ENCODE measurements at regions not wholly inside any gene's neighbourhood (a gene's known extent, or its start where the extent isn't known, plus 50 kb on each side); places are given as distances from the start of the nearest gene placed in this dataset.

GRCh38 chr16:35410438-35410837 is 1951.0 kb downstream of the TP53TG3F start:
- TF ChIP-seq SPI1 (IDR thresholded peaks at IDR 0.05; ENCODE audit: borderline replicate concordance, low read depth), result no peak
- TF ChIP-seq, protein P1, sequence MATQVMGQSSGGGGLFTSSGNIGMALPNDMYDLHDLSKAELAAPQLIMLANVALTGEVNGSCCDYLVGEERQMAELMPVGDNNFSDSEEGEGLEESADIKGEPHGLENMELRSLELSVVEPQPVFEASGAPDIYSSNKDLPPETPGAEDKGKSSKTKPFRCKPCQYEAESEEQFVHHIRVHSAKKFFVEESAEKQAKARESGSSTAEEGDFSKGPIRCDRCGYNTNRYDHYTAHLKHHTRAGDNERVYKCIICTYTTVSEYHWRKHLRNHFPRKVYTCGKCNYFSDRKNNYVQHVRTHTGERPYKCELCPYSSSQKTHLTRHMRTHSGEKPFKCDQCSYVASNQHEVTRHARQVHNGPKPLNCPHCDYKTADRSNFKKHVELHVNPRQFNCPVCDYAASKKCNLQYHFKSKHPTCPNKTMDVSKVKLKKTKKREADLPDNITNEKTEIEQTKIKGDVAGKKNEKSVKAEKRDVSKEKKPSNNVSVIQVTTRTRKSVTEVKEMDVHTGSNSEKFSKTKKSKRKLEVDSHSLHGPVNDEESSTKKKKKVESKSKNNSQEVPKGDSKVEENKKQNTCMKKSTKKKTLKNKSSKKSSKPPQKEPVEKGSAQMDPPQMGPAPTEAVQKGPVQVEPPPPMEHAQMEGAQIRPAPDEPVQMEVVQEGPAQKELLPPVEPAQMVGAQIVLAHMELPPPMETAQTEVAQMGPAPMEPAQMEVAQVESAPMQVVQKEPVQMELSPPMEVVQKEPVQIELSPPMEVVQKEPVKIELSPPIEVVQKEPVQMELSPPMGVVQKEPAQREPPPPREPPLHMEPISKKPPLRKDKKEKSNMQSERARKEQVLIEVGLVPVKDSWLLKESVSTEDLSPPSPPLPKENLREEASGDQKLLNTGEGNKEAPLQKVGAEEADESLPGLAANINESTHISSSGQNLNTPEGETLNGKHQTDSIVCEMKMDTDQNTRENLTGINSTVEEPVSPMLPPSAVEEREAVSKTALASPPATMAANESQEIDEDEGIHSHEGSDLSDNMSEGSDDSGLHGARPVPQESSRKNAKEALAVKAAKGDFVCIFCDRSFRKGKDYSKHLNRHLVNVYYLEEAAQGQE (IDR thresholded peaks at IDR 0.05; ENCODE audit: insufficient replicate concordance, low read depth), result no peak
- no peak for TF ChIP-seq CTCF (IDR thresholded peaks at IDR 0.05; ENCODE audit: insufficient read depth, low read length)
- TF ChIP-seq GABPA (IDR thresholded peaks at IDR 0.05; ENCODE audit: low read depth), result no peak
- TF ChIP-seq POLR2AphosphoS5 (IDR thresholded peaks at IDR 0.05; ENCODE audit: low read depth), result no peak
- Histone ChIP-seq H3K4me3 (replicated peaks; ENCODE audit: insufficient read depth, low read length) (no peak overlapping the region), H3K27me3 (ENCODE audit: insufficient read depth, poor library complexity, severe bottlenecking) (no peaks in the 10 kb centered on the region), H3K27ac (replicated peaks) (no peak overlapping the region)
- no peak for DNase-seq (ENCODE audit: low read depth in 1 of 2, low spot score in 1 of 2)

GRCh38 chr16:35411156-35411555 is 1951.7 kb downstream of the TP53TG3F start:
- H3K27me3 ChIP-seq (ENCODE audit: insufficient read depth, poor library complexity, severe bottlenecking), result no peaks in the 10 kb centered on the region
- H3K4me3 ChIP-seq (replicated peaks; ENCODE audit: insufficient read depth, low read length), result no peak overlapping the region
- H3K27ac ChIP-seq (replicated peaks), result no peak overlapping the region
- no peak for TF ChIP-seq CTCF (IDR thresholded peaks at IDR 0.05; ENCODE audit: insufficient read depth, low read length)
- no peak for TF ChIP-seq SPI1 (IDR thresholded peaks at IDR 0.05; ENCODE audit: borderline replicate concordance, low read depth)
- TF ChIP-seq, protein P1 (IDR thresholded peaks at IDR 0.05; ENCODE audit: insufficient replicate concordance, low read depth), result no peak
- TF ChIP-seq POLR2AphosphoS5 (IDR thresholded peaks at IDR 0.05; ENCODE audit: low read depth), result no peak
- TF ChIP-seq GABPA (IDR thresholded peaks at IDR 0.05; ENCODE audit: low read depth), result no peak
- no peak for DNase-seq (ENCODE audit: low read depth in 1 of 2, low spot score in 1 of 2)

DNA sequence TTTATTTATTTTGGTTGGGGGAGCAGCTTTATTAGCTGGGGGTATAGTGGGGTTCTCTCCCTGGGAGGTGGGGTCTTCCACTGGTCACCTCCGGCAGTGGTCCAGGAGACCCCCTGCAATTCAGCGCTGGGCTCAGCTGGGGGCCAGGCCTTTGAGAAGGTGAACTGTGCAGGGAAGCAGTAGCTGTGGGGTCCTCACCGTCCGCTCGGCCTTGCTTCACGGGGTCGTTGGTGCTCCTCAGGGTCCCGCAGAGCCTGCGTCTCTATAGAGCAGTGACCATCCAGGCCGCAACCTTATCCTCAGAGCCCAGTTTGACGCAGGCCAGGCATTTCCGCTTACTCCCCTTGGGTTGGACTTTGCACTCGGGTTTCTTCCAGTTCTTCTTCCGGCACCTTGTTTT is 1954.7 kb downstream of the TP53TG3F start:
- no peak for DNase-seq (ENCODE audit: low read depth in 1 of 2, low spot score in 1 of 2)

More for the DNA sequence above, 1954.7 kb downstream of the TP53TG3F start:
- Histone ChIP-seq H3K27me3 (ENCODE audit: insufficient read depth, poor library complexity, severe bottlenecking) (no peaks in the 10 kb centered on the region), H3K27ac (replicated peaks) (no peak overlapping the region), H3K4me3 (replicated peaks; ENCODE audit: insufficient read depth, low read length) (no peak overlapping the region)
- TF ChIP-seq POLR2AphosphoS5 (IDR thresholded peaks at IDR 0.05; ENCODE audit: low read depth), result no peak
- TF ChIP-seq, protein P1 (IDR thresholded peaks at IDR 0.05; ENCODE audit: insufficient replicate concordance, low read depth), result no peak
- no peak for TF ChIP-seq GABPA (IDR thresholded peaks at IDR 0.05; ENCODE audit: low read depth)
- TF ChIP-seq CTCF (IDR thresholded peaks at IDR 0.05; ENCODE audit: insufficient read depth, low read length), result no peak
- TF ChIP-seq SPI1 (IDR thresholded peaks at IDR 0.05; ENCODE audit: borderline replicate concordance, low read depth), result no peak
